Urinary bladder (tissue), 3 donors: ENCODE measurements at regions not wholly inside any gene's neighbourhood (a gene's known extent, or its start where the extent isn't known, plus 50 kb on each side); places are given as distances from the start of the nearest gene placed in this dataset.

Experiments used
- DNase-seq: peaks from one replicate; pipeline ENCODE4 v3.0.0-alpha.2; 2015; ENCODE audit errors: extremely low spot score
- H3K27ac ChIP-seq: one replicate; pipeline ENCODE4 v1.5.1; 2013; ENCODE audit warnings: low read depth, mild to moderate bottlenecking, moderate library complexity
- H3K36me3 ChIP-seq: one replicate; pipeline ENCODE4 v1.6.1; 2013; ENCODE audit warnings: mild to moderate bottlenecking, moderate library complexity; ENCODE audit not compliant: insufficient read depth
- H3K4me1 ChIP-seq: one replicate; pipeline ENCODE4 v1.6.1; 2013; ENCODE audit warnings: mild to moderate bottlenecking, moderate library complexity; ENCODE audit not compliant: insufficient read depth
- H3K4me3 ChIP-seq: one replicate; pipeline ENCODE4 v1.5.1; 2013; ENCODE audit warnings: low read depth, low read length
- WGBS: extraction: QIAGEN DNeasy Blood & Tissue Kit; methylation state at CpG from one replicate; pipeline ENCODE4 v1.1.7; 2013; 5-methylcytosine and 5-hydroxymethylcytosine counted together
- donor health status: healthy with polysubstance abuse.
- donor health status: healthy.

DNA sequence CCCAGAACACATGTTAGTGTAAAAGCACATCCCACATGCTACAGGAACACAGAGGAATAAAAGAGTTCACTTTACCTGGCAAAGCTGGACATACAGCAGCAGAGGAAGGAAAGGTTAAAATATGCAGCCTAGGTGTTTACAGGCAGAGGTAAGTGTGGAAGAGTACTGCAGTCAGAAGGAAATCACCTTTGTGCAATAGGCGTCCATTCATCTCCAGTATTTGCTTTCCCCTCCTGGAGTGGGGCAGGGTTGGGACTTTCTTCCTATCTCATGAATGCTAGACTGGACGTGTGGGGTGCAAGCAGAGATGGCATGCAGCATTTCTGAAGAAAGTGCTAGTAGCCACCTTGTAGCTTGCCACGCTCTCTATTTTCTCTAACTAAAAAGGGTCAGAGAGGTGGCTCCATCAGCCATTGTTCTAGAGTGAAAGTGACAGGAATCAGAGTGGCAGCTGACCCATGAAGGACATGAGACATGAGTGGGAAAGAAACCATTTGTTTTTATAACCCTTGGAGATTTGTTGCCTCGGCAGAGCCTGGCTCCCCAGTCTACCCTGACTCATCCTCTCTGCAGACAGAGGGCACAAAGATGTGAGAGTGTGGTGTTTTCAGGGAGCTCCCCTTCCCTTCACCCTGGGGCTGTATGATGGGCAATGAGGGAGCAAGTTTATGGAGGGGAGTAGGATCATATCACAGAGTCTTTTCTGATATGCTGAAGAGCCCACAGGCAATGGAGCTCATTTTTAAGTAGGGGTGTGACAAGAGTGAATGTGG is 101.2 kb upstream of the SEC61G start:
- Histone ChIP-seq H3K36me3 (no peaks in the 10 kb centered on the region), H3K4me1 (no peaks in the 10 kb centered on the region), H3K4me3 (no peak overlapping the region), H3K27ac (no peak overlapping the region)
- WGBS = 73% methylated on average over 4 of the region's 4 CpGs
- DNase-seq = no peak

DNA sequence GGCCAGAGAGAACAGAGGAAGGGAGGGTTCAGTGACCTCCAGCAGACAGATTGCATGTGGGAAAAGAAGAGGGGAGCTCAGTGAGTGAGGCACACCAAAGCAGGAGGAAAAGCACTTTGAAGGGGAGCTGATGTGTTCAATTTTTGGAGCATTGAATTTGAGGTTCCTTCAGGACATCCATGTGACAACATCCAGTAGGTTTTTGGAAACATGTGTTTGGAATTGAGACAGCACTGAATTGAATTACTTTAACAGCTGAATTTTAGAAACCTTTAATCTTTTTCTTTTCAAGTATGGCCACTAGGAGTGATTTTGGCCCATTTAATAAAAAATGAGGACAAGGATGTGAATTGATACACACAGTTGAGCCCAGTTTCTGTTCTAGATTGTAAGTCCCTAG is 101.8 kb upstream of the SEC61G start:
- H3K4me3 ChIP-seq = no peak overlapping the region
- H3K27ac ChIP-seq = no peak overlapping the region
- DNase-seq = no peak

GRCh38 chr7:54864663-54865062 is 105.7 kb upstream of the SEC61G start:
- WGBS = 71% methylated on average over 6 of the region's 6 CpGs
- DNase-seq = no peak
- no peaks in the 10 kb centered on the region for H3K4me1 ChIP-seq
- H3K36me3 ChIP-seq = no peaks in the 10 kb centered on the region
- no peak overlapping the region for H3K4me3 ChIP-seq
- no peak overlapping the region for H3K27ac ChIP-seq

More for the DNA sequence above, 101.8 kb upstream of the SEC61G start:
- Histone ChIP-seq H3K4me1 (no peaks in the 10 kb centered on the region), H3K36me3 (no peaks in the 10 kb centered on the region)

GRCh38 chr7:54869523-54869922 is 110.5 kb upstream of the SEC61G start:
- WGBS = 74% methylated on average over 1 of the region's 1 CpG
- H3K4me1 ChIP-seq = no peaks in the 10 kb centered on the region
- DNase-seq = no peak
- no peaks in the 10 kb centered on the region for H3K36me3 ChIP-seq
- H3K4me3 ChIP-seq = no peak overlapping the region
- H3K27ac ChIP-seq = no peak overlapping the region

DNA sequence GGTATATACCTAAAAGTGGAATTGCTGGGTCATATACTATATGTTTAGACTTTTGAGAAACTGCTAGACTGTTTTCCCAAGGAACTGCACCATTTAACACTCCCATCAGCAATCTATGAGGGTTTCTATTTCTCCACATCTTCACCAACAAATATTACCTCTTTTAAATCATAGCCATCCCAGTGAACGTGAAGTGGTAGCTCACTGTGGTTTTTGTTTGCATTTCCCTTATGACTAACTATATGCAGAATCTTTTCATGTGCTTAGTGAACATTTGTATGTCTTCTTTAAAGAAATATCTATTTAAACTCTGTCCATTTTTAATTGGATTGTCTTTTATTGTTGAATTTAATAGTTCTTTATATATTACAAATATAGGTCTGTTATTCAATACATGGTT is 115.8 kb upstream of the SEC61G start:
- Histone ChIP-seq H3K27ac (no peak overlapping the region), H3K36me3 (no peaks in the 10 kb centered on the region), H3K4me1 (no peaks in the 10 kb centered on the region), H3K4me3 (no peak overlapping the region)
- WGBS = 31% methylated on average over 1 of the region's 1 CpG
- DNase-seq = no peak

- WGBS = 80% methylated on average over 2 of the region's 2 CpGs
- no peak for DNase-seq
Measured at GRCh38 chr7:54877683-54878082, 118.7 kb upstream of the SEC61G start.

GRCh38 chr7:54878339-54878738 is 119.3 kb upstream of the SEC61G start:
- no peak for DNase-seq
- H3K27ac ChIP-seq = no peak overlapping the region
- 40% methylated on average over 1 of the region's 1 CpG for WGBS
- no peak overlapping the region for H3K4me3 ChIP-seq
- H3K4me1 ChIP-seq = no peaks in the 10 kb centered on the region
- no peaks in the 10 kb centered on the region for H3K36me3 ChIP-seq

More at GRCh38 chr7:54877683-54878082, 118.7 kb upstream of the SEC61G start:
- H3K4me3 ChIP-seq = no peak overlapping the region
- H3K36me3 ChIP-seq = no peaks in the 10 kb centered on the region
- H3K4me1 ChIP-seq = no peaks in the 10 kb centered on the region
- H3K27ac ChIP-seq = no peak overlapping the region

GRCh38 chr7:54879776-54880175 is 120.8 kb upstream of the SEC61G start:
- no peak for DNase-seq
- Histone ChIP-seq H3K27ac (no peak overlapping the region), H3K4me3 (no peak overlapping the region), H3K36me3 (no peaks in the 10 kb centered on the region), H3K4me1 (no peaks in the 10 kb centered on the region)
- 87% methylated on average over 2 of the region's 2 CpGs for WGBS

- 68% methylated on average over 11 of the region's 11 CpGs for WGBS
- no peak for DNase-seq
- no peak overlapping the region for H3K27ac ChIP-seq
- H3K36me3 ChIP-seq = no peaks in the 10 kb centered on the region
- no peak overlapping the region for H3K4me3 ChIP-seq
- H3K4me1 ChIP-seq = no peaks in the 10 kb centered on the region
Measured at GRCh38 chr7:54880326-54880989, 121.4 kb upstream of the SEC61G start.

GRCh38 chr7:54881816-54882520 is 123.0 kb upstream of the SEC61G start:
- Histone ChIP-seq H3K4me3 (no peak overlapping the region), H3K4me1 (no peaks in the 10 kb centered on the region), H3K27ac (no peak overlapping the region), H3K36me3 (no peaks in the 10 kb centered on the region)
- 64% methylated on average over 3 of the region's 3 CpGs for WGBS
- DNase-seq = no peak

DNA sequence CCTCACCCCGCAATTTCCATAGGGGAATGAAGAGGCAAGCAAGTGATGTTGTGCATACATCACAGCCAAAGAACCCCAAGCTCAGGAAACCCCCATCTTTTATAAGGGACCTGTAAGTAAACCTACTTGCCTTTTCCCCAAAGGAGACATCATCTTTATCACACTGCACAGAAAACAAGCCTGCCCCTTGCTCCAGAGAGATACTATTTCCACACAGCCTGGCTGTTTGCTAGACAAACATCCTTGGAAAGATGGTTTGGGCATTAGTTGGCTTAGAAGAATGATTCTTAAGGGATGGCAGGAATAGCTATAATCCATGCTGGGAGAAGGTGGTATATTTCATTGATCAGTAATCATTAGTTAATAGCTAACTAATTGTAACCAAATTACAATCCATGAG is 123.7 kb upstream of the SEC61G start:
- Histone ChIP-seq H3K27ac (no peak overlapping the region), H3K4me1 (no peaks in the 10 kb centered on the region), H3K4me3 (no peak overlapping the region), H3K36me3 (no peaks in the 10 kb centered on the region)
- no peak for DNase-seq
- 83% methylated on average over 1 of the region's 1 CpG for WGBS

GRCh38 chr7:54883576-54883975 is 124.6 kb upstream of the SEC61G start:
- Histone ChIP-seq H3K27ac (no peak overlapping the region), H3K4me1 (no peaks in the 10 kb centered on the region), H3K4me3 (no peak overlapping the region), H3K36me3 (no peaks in the 10 kb centered on the region)
- WGBS = 73% methylated on average over 1 of the region's 1 CpG
- DNase-seq = no peak

- H3K4me3 ChIP-seq = no peak overlapping the region
- no peak overlapping the region for H3K27ac ChIP-seq
- no peak for DNase-seq
- no peaks in the 10 kb centered on the region for H3K4me1 ChIP-seq
- 96% methylated on average over 1 of the region's 1 CpG for WGBS
- H3K36me3 ChIP-seq = no peaks in the 10 kb centered on the region
Measured at GRCh38 chr7:54885285-54885684, 126.3 kb upstream of the SEC61G start.
